ENCODE measurements at regions not wholly inside any gene's neighbourhood (a gene's known extent, or its start where the extent isn't known, plus 50 kb on each side); places are given as distances from the start of the nearest gene placed in this dataset.
A peak's percentile ranks its signal among the peaks of the same experiment; 100 is the strongest.

DNA sequence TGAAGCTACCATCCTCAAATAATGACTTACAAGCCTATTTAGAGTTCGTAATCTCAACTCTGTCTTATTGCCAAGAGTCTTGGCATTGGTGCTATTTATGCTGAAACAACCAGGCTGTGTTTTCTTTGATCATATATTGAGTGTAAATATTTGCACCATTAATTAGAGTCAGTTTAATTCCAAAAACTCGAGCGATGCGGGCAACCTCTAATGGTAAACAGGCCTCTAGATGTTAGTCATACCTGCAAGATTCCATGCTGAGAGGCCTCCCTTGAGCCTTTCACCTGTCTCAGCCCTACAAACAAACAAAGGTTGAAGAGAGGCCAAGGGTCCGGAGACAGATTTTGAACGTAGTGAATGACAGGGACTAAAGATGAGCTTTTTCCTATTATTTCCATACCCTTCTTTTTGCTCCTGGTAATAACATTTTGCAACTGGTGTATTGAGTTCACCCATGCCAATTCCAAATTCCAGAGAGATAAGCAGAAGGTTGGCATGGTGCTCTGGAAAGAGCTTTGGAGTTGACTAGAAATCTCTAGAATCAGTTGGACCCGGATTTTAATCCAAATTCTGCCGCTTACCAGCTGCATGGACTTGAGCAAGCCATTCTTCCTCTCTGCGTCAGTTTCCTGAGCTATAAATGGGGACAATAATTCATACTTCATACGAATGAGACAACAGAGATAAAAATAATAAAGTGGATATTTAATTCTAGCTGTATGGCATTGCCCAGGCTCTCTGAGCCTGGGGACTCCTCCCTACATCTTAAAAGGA is 99.1 kb upstream of the ANO1 start:
- H3K36me3 ChIP-seq, result no peaks in the 10 kb centered on the region
- no peak overlapping the region for H3K4me3 ChIP-seq
- peaks cover 16% of the 10 kb centered on the region for H3K27me3 ChIP-seq
- H3K27ac ChIP-seq, result no peak overlapping the region
- H3K4me1 ChIP-seq (ENCODE audit: low read depth), result no peaks in the 10 kb centered on the region
- no peaks in the 10 kb centered on the region for H3K9me3 ChIP-seq (ENCODE audit: low read depth)
- no peak for DNase-seq (ENCODE audit: low read depth in 1 of 2, low spot score in 1 of 2)
- TF ChIP-seq, protein P1, sequence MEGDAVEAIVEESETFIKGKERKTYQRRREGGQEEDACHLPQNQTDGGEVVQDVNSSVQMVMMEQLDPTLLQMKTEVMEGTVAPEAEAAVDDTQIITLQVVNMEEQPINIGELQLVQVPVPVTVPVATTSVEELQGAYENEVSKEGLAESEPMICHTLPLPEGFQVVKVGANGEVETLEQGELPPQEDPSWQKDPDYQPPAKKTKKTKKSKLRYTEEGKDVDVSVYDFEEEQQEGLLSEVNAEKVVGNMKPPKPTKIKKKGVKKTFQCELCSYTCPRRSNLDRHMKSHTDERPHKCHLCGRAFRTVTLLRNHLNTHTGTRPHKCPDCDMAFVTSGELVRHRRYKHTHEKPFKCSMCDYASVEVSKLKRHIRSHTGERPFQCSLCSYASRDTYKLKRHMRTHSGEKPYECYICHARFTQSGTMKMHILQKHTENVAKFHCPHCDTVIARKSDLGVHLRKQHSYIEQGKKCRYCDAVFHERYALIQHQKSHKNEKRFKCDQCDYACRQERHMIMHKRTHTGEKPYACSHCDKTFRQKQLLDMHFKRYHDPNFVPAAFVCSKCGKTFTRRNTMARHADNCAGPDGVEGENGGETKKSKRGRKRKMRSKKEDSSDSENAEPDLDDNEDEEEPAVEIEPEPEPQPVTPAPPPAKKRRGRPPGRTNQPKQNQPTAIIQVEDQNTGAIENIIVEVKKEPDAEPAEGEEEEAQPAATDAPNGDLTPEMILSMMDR (IDR thresholded peaks at IDR 0.05; ENCODE audit: low read depth, low read length), result no peak

DNA sequence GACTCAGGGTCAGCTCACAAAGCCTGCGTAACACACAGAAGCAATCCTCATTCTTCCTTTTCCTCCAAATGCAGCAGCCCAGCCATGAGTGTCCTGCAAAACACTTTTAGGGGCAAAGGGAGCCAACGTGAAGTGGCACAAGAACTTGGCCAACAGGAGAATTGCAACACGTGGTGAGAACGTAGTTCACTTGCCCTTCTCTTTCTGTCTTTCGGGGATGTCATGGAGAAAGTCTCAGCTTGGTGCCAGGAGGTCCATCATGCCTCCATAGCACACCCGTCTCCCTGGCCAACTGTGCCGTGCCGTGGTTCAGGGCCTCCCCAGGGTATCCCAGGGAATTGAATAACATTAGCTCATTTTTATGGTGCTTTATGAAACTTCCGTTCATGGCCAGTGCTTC is 98.5 kb upstream of the ANO1 start:
- no peaks in the 10 kb centered on the region for H3K36me3 ChIP-seq
- no peak overlapping the region for H3K27ac ChIP-seq
- H3K27me3 ChIP-seq, result peaks cover 22% of the 10 kb centered on the region
- TF ChIP-seq, protein P1 (IDR thresholded peaks at IDR 0.05; ENCODE audit: low read depth, low read length), result no peak
- no peak overlapping the region for H3K4me3 ChIP-seq
- H3K9me3 ChIP-seq (ENCODE audit: low read depth), result no peaks in the 10 kb centered on the region
- no peak for DNase-seq (ENCODE audit: low read depth in 1 of 2, low spot score in 1 of 2)
- H3K4me1 ChIP-seq (ENCODE audit: low read depth), result no peaks in the 10 kb centered on the region

DNA sequence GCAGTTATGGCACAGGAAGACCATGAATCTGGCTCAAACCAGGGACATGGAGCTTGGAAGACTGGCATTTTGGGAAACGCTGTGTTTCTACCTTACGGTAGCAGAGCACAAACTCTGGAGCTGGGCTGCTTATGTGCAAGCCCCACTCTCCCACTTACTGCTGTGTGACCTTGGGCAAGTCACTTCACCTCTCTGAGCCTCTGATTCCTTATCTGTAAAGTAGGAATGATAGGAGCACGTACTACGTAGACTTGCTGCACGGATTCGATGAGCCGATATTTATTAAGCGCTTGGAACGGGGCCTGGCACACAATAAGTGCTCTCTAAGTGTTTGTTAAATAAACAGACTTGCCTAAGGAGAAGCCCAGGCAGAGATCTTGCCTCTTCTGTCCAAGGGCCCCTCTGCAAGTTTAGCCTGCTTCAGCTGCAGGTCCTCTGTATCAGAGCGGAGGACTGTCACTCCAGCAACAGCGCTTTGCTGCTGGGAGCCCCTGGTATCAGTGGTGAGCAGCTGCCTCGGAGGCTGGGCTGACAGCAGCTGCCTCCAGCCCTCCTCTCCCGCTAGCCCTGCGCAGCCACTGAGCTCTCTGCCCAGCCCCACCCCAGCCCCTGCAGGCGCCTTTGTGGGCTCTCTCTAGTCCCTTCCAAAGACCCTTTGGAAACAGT is 96.9 kb upstream of the ANO1 start:
- Histone ChIP-seq H3K27me3 (peaks cover 38% of the 10 kb centered on the region), H3K9me3 (ENCODE audit: low read depth) (no peaks in the 10 kb centered on the region), H3K27ac (no peak overlapping the region), H3K36me3 (no peaks in the 10 kb centered on the region), H3K4me1 (ENCODE audit: low read depth) (no peaks in the 10 kb centered on the region), H3K4me3 (no peak overlapping the region)
- peak in 1 of 2 donors; percentile 24 for DNase-seq (ENCODE audit: low read depth in 1 of 2, low spot score in 1 of 2)
- TF ChIP-seq, protein P1 (IDR thresholded peaks at IDR 0.05; ENCODE audit: low read depth, low read length), result no peak

DNA sequence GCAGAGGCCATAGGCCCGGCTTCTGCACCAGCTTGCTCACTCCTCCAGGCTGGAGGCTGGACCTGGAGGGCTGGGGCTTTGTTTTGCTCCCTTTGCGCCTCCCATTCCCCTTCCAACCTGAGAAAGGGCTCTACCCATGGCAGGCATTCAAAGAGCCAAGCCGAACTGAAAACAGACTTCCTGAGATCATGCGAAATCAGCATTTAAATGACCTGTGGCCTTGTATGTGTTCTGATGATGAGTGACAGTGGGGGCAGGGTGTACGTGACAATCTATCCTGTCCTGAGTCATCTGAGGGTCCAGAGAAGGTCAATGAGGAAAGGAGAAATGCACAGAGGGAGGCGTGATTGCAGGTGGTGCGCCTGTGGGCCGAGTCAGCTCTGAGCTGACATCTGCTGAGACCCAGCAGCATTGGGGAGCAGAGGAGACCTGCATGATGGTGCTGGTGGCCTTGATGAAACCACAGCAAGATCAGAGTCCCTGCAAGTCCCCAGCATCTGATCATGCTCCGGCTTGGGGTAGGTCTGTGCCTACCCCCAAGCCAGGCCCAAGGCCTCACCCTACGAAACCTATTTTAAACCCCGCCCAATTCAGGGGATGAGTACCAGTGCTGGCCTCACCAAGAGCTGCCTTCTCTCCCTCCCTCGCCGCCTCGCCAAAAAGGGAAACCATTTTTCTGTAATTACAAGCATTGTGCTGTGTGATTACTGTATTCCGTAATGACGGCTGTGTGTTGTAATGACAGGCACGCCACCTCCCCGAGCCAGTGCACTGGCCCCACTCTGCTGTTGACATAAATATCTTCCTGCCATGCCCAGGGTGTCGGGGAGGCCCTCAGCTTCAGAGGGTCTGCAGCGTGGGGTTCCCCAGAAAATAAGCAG is 95.2 kb upstream of the ANO1 start:
- Histone ChIP-seq H3K9me3 (ENCODE audit: low read depth) (no peaks in the 10 kb centered on the region), H3K27ac (no peak overlapping the region), H3K27me3 (peaks cover 54% of the 10 kb centered on the region), H3K36me3 (no peaks in the 10 kb centered on the region), H3K4me3 (no peak overlapping the region), H3K4me1 (ENCODE audit: low read depth) (no peaks in the 10 kb centered on the region)
- DNase-seq (ENCODE audit: low read depth in 1 of 2, low spot score in 1 of 2), result no peak
- TF ChIP-seq, protein P1 (IDR thresholded peaks at IDR 0.05; ENCODE audit: low read depth, low read length), result no peak

DNA sequence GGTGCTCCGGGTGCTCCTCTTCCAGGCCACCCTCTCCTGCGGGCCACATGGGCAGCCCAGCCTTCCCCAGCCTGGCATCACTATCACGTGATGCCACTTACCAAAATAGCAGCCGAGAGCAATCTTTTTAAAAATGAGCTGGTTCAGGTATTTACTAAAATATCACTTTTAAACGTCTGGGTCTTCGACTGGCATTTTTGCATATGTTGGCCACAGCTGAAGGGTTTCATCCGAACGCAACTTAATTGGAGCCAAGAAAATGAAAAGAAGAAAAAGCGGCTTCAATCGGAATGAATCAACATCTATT is 94.6 kb upstream of the ANO1 start:
- no peak for DNase-seq (ENCODE audit: low read depth in 1 of 2, low spot score in 1 of 2)
- TF ChIP-seq, protein P1 (IDR thresholded peaks at IDR 0.05; ENCODE audit: low read depth, low read length), result no peak
- no peak overlapping the region for H3K27ac ChIP-seq
- H3K9me3 ChIP-seq (ENCODE audit: low read depth), result no peaks in the 10 kb centered on the region
- no peaks in the 10 kb centered on the region for H3K36me3 ChIP-seq
- H3K4me3 ChIP-seq, result no peak overlapping the region
- no peaks in the 10 kb centered on the region for H3K4me1 ChIP-seq (ENCODE audit: low read depth)
- H3K27me3 ChIP-seq, result peaks cover 60% of the 10 kb centered on the region
